Liver (tissue), 2 donors: ENCODE measurements at regions not wholly inside any gene's neighbourhood (a gene's known extent, or its start where the extent isn't known, plus 50 kb on each side); places are given as distances from the start of the nearest gene placed in this dataset.

ENCODE experiments used
- RAD21 ChIP-seq, 2 donors: IDR thresholded peaks; 2 replicates each; pipeline ENCODE4 v1.6.1; 2016; ENCODE audit warnings: antibody characterized with exemption in 2 of 2, mild to moderate bottlenecking in 2 of 2
- TAF1 ChIP-seq: conservative IDR thresholded peaks from 2 replicates; pipeline ENCODE4 v1.6.1; 2016; ENCODE audit warnings: antibody characterized with exemption, mild to moderate bottlenecking
- donor health status: healthy.

DNA sequence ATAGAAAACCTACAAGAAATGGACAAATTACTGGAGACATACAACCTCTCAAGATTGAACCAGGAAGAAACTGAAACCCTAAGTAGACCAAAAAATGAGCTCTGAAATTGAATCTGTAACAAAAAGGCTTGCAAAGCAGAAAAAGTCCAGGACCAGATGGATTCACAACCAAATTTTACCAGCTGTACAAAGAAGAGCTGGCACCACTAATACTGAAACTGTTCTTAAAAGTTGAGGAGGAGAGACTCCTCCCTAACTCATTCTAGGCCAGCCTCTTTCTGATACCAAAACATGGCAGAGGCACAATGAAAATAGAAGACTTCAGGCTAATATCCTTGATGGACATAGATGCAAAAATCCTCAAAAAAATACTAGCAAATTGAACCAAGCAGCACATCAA lies 542.3 kb downstream of the CYLC2 start:
- TF ChIP-seq TAF1 (no peak), RAD21 (IDR thresholded peaks at IDR 0.05) (no peak)
